ENCODE measurements at regions not wholly inside any gene's neighbourhood (a gene's known extent, or its start where the extent isn't known, plus 50 kb on each side); places are given as distances from the start of the nearest gene placed in this dataset.

DNA sequence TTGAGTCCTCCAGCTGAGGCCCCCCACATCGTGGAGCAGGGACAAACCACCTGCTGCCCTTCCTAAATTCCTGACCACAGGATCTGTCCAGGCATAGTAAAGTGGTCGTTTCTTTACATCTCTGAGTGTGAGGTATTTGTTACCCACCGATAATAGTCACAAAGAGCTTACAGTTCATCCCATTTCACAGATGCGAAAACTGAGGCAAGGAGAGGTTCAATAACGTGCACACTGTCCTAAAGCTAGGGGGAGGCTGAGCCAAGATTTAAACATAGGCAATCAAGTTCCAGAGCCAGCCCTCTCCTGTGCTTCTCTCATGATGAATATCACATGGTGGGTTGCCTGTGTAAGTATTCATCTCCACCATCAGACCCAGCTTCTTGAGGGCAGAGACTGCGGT, 135.4 kb downstream of the CCT6B start:
- DNase-seq = no peak

DNA sequence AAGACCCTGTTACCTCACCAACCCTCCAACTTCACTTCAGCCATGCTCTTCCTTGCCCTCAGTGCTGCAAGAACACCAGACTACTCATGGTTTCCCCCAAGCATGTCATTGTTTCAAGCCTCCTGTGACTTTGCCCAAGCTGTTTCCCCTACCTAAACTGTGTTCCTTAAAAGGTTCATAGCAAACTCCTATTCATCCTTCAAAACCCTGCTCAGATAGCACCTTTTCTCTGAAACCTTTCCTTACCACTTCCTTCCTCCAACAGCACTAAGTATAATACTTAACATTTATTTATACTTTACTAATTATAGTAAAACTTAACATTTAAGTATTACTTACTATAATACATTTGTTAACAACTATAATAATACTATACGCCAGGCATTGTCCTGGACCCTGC, 136.2 kb downstream of the CCT6B start:
- DNase-seq = no peak

DNA sequence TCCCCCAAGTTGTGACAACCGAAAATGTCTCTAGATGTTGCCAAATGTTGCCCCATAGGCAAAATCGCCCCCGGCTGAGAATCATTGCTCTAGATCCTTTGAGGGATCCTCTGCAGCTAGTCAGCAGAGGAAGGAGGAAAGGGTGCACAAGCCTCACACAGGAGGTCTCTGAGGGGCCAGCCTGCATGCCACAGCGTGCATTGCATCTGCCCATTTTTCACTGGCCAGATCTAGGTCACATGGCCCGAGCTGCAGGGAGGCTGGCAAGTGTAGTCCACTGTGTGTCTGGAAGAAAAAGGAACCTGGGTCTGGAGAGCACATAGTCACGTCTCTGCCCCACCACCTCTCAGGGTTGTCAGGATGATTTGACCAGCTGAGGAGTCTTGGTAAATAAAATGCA, 138.2 kb downstream of the CCT6B start:
- DNase-seq = no peak

DNA sequence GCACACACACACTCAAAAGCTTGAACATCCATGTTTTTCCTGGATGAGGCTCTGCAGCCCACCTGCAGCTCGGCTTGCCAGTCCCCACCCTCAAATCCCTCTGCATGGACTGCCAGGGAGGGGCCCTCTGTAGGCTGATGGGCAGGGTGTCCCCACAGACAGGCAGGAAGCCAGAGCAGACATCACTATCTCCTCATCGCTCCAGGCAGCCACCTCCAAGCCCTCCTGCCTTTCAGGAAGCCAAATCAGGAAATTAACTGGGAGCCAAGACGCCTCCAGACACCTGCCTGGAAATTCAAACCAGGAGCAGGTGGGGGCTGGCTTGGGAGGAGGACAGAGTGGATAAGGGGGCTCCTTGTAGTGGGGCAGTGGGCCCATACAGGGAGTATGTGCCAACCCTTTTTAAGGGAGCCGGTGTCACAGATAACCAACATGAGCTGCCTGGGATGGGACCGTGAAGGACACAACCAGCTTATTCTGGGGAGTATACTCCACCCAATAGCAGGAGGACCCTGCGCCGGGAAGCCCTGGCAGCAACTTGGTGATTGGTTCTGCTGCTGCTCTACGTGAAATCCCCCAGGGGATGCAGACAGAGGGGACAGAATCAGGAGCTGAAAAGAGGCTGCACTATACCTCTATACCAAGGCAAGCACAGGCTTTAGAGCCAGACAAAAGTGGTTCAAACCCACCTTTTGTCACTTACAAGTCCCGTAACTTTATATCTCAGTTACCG, 139.1 kb downstream of the CCT6B start:
- DNase-seq = no peak

DNA sequence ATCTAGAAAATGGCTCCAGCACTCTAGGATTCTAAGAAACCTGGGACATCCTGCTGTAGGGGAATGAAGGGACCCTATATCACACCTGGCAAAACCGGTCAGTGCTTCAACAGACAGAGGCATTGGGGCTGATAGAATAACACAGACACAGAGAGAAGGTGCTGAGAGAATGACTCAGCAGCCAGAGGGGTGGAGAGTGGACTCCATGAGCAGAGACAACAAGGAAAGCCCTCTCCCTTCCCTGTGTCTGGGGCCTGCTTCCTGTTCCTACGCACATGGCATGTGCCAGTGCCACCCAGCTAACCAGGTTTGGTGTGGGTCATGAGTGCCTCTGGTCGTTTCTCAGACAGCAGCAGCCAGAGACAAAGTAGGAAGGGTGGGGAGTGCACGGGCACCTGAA, 140.3 kb downstream of the CCT6B start:
- DNase-seq = no peak

DNA sequence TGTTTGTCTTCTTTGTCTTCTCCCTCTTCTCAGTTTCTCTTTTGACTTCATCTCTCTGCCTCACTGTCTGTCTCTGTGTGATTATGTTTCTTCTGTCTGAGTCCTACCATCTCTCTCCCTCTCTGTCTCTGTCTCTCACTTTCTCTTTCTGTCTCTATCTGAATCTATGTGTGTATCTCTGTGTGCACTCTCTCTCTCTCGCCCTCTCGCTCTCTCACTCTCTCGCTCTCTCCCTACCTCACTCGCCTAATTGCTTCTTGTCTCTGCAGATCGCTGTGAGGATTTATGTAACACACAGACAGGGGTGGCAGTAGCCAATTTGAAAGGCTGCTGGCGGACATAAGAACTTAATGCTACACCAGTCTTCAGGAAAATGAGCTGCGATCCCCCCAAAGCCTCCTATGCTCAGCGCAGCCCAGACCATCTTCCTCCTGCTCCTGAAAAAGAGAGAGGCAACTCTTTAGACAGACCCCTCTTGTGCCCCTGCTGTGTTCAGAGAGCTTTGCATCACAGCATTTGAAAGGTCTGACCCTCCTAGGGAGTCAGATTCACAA, 140.9 kb downstream of the CCT6B start:
- no peak for DNase-seq

DNA sequence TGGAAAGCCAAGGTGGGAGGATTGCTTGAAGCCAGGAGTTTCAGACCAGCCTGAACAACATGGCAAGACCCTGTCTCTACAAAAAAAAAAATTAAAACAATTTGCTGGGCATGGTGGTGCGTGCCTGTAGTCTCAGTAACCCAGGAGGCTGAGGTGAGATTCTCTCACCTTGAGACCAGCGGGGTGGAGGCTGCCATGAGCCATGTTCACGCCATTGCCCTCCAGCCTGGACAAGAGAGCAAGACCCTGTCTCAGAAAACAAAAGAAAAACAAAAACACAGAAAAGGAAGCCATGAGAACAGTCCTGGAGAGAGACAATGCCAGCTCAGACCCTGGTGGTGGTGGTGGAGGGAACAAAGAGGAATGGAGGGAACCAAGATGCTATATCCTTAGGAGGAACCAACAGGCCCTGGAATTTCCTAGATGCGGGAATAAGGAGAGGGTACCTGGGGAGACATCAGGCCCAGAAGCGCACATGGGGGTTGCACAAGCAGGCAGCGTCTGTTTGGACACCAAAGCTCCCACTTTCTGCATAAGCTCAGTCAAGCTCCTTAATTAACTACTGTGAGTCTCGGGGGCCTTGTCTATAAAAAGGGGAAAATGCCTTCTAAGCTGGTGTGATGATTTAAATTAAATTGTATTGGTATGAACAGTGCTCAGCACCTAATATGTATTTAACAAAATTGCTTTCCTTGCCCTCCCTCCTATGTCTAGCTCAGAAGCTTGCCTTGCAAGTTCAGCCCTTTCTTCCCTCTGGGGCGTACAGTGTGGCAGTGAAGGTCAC, 143.8 kb downstream of the CCT6B start:
- DNase-seq = no peak

DNA sequence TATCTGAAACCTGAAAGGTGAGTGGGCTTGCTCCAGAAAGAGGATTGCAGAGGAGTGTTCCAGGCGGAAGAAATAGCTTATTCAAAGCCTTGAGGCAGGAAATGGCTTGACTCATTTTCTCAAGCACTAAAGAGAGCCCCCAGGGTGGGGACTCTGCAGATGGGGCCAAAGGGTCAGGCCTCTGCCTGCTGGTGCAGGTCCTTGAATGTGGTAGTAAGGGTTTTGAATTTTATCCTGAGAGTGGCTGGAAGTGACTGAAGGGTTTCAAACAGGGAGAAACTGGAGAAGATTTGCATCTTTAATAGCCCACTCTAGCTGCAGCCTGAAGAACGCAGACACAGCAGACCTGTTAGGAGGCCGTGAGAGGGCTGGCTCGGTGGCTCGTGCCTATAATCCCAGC, 144.4 kb downstream of the CCT6B start:
- no peak for DNase-seq

DNA sequence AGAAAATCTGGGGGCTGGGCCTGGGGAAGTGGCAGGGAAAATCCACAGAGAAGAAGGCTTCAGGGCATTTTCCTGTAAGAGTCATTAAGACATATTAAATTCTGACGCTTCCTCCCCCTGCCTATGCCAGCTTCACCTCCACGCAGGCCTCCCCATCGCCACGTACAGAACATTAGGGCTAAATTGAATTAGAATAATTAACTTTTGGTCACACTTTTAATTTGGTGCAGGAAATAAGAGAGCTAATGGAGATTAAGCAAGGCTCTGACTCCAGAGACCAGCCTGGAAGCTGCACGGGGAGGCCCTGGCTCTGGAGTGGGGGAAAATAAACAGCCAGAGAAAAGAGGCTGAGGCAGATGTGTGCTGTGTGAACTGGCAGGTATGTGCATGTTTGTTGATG, 148.0 kb downstream of the CCT6B start:
- DNase-seq = no peak

DNA sequence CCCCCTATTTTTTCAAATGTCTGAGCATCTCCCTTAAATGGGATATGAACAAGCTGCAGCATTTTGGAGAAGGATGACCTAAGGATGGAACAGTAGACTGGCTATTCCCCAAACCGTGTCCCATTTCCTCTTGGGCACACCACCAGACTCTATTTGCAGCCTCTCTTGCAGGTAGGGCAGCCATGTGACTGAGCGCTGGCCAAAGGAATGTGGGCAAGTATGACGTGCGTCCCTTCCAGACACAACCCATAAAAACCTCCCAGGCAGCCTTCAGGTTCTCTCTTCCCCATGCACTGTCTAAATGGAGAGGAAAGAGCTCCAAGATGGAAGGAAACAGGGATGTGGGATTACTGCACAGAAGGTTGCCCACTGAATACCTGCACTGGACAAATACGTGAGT, 149.7 kb downstream of the CCT6B start:
- DNase-seq = no peak

DNA sequence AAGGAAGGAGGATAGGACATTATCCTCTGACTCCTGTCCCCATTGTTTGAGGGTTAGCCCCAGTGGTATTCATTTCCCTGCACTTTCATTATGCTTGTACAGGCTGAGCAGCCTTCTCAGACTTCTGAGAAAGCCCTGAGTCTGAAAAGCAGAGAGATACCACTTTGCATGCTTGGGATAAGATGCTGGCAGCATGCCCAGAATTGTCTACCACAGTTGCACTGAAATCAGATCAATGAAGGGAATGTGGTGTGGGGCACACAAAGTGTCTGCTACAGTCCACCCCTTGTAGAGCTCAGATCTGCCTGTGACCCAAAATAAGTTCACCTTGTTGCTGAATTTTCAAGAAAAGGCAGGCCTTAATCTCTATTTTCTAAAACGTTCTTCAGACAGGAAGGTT, 160.6 kb downstream of the CCT6B start:
- no peak for DNase-seq

DNA sequence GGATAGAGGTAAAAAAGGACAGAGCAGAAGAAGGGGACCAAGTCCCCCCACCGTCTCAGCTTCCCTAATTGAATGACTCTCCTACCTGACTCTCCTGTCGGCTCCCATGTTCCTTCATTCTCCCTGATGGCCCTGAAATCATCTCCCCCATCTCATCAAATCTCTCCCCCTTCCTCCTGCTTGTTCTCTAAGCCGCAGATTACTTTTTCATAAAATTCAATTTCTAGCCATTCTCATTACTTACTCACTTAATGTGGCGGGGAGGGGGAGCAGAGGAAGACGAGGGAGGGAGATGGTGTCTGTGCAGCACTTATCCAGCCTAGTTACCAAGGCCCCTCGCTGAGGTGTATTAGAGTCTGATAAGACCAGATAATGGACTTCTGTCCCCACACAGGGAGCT, 161.5 kb downstream of the CCT6B start:
- DNase-seq = no peak

DNA sequence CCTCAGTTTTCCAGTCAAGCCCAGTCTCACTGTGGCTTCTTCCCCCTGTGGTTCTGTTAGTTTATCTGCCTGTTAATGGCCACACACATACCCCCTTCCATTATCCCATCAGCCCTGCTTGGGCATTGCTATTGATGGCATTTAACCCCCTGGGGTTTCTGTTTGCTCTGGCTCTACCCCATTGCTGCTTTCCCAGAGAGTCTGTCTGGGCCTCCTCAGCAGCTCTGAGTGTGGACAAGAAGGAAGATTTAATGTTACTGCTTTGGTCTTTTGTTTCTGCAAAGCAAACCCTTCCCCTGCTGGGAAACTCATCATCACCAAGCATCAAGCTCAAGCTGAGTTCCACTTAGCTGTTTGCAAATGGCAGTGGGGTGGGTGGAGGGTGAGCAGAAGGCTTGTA, 162.7 kb downstream of the CCT6B start:
- DNase-seq = no peak

DNA sequence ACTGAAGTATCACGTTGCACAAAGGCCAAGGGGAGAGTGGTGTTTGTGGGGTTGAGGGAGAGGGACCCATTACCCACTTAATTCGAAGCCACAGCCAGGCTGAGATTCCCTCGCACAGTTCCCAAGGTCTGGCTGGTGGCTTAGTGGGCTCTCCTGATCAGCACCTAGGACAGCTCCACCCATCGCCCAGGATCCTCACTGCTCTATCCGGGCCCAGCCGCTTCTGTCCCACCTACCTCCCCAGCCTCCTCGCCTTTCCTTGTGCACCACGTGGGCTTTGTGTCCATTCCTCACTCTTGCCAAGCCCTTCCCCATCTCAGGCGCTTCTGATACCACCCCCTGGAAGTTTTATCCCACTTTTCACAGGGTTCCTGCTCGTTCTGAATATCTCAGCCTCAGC, 163.5 kb downstream of the CCT6B start:
- peak; percentile 38 for DNase-seq

DNA sequence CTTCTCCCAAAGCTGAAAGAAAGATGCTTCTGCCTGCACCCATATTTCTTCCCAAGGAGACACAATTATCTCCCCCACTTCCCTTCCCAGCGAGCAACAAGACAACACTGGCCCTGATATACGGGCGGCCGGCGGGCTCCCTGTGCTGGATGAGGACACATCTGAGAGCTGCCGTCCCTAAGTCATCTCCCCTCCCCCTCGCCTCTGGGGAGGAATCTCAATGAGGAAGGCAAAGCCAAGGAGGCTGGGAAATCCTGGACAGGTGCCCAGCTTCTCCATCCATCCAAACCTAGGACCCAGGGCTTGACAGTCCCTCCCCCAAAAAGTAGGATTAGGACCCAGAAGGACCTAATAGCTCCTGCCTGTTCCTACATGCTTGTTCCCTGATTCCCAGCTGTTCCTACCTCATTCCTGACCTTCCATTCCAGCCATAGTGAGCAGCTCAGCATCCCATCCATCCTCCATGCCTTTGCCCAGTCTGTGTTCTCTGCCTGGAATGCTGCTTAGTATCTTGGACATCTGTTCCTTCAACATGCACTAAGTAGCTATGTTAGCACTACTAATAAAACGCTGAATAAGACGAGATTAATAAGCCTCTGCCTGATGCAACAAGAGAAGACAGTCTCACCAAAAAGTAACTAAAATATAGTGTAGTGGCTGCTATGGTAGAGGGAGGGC, 167.9 kb downstream of the CCT6B start:
- no peak for DNase-seq

DNA sequence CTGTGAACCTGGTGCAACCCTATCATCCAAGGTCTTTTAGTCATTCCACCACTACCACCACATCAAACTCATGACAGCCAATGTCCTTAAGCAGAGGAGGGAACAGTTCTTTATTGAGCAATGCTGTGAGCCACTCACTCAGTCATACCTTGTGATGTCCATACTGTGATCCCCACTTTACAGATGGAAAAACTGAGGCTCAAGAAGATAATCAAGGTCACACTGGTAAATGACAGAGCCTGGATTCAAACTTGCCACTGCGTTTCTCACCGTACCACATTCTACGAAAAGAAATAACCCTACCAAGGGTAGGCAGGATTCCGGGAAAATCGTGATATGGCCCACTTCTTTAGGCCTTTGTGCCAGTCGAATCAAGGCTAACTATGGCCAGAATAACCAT, 172.6 kb downstream of the CCT6B start:
- DNase-seq = no peak

DNA sequence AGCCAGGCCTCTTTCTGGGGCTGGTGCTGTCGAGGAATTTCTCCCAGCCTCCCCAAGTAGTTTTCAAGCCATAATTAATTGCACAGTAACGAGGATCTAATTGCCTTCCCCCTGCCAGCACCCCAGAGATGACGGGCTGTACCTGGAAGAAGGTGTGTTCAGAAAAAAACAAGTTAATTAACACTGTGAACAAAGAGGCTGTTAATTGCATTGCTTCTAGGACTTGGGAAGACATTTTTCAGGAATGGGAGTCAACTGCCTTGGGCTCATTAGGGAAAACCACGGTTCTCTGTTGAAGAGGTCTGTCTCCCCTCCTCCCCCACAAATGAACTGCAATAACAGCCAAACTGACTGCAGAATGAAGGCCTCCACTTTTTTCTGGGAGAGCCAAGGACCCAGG, 176.7 kb downstream of the CCT6B start:
- DNase-seq = no peak

DNA sequence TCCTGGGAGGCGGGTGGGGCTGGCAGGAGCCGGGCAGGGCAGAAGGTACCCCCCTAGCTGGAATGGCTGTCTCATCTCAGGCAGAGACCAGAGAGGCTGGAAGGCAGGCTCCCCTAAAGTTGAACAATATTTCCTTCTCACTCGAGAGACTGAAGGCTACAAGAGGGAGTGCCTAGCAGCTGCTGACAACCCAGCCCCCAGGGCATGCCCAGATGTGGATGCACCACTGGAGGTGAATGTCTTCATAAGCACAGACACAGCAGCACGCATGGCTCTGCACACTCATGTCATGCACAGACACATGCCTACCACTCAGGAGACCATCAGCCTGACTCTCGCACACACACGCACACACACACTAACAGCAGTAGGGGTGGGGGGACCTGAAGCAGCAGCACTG, 179.0 kb downstream of the CCT6B start:
- DNase-seq = no peak

DNA sequence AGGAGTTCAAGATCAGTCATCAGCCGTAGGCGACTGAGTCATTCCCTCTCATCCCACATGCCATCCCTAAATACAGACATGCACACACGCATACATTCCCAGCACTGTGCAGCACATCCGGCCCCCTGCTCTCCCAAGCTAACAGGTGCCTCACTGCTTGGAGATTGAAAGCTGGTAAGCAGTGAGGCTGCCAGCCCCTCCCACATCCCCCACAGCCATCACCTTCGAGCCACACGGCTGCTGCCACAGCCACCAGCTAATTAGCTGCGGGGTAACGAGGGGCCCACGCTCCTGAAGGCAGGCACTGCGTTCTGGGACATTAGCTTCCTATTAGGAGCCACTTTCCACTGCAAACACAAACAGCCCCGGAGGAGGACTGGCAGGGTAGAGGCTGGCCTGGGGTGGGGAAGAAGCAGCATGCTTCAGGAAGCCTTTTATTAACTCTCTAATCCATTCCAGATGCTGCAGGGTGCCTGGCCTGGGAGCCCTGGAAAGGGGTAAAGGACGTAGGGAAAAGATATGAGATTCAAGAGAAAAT, 179.6 kb downstream of the CCT6B start:
- no peak for DNase-seq

DNA sequence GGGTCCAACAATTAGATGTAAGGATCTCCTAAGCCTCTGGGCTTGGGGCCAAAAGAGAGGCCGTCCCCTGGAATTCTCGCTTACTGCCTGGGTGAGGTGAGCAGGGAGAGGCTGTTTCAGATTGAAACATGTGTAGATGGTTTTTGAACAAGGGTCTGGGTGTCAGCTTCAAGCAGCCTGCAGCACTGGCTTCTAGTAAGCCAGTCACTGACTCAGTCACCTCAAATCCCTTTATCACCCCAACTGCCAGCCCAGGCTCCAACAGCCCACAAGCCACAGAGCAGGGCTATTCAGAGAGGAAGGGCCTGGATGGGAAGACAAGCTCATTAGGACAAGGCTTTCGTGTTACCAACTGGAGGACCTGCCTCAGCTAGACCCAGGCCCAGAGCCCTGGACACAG, 180.2 kb downstream of the CCT6B start:
- no peak for DNase-seq

DNA sequence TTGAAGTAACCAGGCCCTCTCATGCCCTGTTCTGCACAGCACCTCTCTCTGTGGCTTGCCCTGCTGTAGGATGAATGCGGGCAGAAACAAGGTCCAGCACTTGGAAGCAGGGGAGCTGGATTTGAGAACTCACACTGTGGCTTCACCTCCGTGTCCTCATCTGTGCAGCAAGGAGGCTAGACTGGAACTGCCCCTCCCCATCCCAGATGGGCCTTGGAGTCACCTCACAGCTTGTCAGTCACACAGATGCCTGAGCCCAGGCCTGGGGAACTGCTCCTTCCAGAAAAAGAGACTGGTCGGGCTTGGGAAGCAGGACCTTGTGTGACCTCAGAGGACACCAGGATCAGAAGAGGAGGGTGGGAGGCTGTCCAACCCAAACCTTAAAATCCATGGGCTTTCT, 180.8 kb downstream of the CCT6B start:
- no peak for DNase-seq

Measured in muscle of arm (tissue), 1 donor.